Stimulated activated CD4-positive, alpha-beta T cell treated with anti-CD3 and anti-CD28 coated beads, Interleukin-4, amount 100 ng/mL, for 24 hours (primary cell): ENCODE measurements at regions not wholly inside any gene's neighbourhood (a gene's known extent, or its start where the extent isn't known, plus 50 kb on each side); places are given as distances from the start of the nearest gene placed in this dataset.

Experiments used
- DNase-seq: peaks from one replicate; pipeline ENCODE4 v3.0.0-alpha.2; 2020

DNA sequence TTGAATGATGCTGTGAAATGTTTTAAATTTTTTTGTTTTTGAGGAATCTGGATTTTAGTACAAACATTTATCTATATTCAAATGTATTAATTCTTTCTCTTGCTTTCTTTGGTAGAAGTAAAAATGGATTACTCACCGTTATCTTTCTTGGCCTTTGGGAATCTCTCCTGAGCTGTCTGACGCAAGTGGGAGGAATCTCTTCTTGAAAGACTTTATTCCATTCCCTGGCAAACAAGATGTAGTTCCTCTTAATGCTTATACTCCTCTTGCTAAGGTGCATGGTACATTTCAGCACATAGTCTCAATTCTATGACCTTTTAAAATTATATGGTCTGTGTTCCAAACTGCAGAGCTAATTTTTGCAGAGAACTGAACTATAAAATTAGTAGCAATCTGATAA, 246.2 kb upstream of the SLC10A2 start:
- no peak for DNase-seq

DNA sequence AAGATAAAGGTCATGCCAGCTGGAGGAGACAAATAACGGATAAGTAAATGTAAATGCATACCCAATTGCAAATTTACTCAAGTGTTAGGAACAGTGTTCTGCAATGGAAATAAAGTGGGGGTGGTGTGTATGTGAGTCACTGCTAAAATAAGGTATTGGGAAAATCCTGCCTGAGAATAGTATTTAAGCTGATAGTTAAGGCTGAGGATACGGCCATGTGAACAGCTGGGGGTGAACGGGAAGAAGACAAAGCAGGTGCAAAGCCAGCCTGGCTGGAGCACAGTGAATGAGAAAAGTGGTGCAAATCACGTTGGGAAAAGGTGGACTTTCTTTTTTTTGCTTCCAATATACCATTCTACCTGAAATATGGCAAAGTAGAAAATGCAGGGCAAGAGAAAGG, 242.4 kb upstream of the SLC10A2 start:
- no peak for DNase-seq

DNA sequence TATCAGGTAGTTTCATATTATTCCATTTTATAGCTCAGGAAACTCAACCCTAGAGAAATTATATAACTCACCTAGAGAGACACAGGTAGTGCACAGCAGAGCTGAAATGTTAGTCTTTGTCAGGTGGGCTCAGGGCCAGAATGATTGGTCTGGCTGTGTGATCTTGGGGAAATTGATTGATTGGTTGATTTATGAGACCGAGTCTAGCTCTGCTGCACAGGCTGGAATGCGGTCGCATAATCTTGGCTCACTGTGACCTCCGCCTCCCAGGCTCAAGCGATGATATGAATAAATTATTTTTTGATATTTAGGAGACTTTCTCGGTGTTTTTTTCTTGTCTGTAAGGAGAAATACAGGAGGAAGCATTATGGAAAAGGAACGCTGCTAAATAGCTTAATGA, 239.9 kb upstream of the SLC10A2 start:
- DNase-seq: no peak

DNA sequence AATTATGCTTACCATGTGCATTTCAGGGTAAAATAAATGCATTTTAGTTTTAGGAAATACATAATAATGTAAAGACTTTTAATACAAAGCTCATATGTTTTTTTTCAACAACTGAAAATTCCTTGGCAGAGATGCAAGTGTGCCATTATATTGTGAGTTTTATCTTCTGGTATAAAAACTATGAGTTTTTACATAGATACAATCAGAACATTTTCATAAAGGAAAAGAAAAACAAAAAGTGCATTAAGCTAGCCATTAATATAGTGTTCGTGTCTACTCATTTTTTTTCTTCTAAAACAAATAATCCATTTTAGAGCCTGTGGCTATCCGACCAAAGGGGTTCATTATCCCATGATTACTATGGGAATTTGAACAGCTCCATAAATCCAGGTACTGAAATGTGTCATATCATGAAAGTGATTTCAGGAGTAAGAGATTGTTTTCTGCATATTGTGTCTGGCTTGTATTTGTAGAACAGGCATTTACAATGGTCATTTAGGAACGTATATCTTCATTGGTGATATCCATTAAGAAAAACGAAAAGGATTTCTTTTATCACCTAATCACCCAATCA, 236.9 kb upstream of the SLC10A2 start:
- no peak for DNase-seq

DNA sequence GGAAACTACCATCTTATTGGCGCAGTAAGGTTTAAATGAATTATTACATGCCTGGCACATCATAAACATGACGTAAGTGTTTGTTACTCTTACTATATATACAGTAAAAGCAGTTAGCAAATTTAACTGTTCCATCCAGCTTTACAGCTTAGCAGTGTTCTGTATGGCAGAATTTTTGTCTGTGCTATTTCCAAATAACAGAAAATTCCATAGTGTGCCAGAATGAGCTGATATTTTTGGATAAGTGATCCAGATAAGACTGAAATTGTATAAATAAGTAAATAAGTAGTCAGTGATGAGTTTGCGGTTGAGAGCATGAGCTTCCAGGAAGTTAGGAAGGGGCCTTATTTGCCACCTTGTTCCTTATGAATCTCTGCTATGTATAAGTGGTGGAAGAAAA, 236.5 kb upstream of the SLC10A2 start:
- no peak for DNase-seq

DNA sequence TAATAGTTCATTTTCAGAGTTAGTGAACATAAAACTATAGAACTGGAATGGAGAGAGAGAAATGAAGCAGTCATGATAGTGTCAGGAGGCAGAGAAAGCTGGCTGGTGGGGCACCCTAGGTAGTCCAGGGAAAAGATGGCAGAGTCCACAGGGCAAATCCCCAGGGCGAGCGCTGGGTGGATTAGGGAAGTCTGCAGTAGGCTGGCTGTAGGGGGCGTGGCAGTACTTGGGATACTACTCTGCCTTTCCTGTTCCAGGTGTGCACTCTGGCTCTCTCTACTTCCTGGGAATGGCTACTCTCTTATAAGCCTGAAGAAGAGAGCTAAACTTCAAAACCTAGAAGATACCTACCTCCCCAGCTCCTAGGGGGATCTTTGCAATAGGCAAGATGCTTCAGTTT, 232.9 kb upstream of the SLC10A2 start:
- no peak for DNase-seq

DNA sequence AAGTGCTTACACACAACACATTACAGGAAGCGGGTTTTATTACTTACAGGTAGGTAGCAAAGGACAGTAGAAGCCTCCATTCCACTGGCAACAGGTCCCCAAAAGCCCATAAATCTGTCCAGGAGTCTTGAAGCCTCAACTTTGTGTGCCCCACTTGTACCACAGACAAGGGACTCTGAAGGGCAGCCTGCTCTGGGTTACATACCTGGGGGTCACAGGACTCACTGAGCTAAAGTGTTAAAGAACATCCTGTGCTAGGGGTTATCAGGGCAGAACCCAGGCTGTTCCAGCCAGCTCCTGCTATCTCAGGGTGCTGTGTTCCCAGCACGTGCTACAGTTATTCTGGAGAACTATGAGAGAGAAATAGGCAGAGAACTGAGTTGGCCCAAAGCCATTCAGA, 230.9 kb upstream of the SLC10A2 start:
- no peak for DNase-seq

DNA sequence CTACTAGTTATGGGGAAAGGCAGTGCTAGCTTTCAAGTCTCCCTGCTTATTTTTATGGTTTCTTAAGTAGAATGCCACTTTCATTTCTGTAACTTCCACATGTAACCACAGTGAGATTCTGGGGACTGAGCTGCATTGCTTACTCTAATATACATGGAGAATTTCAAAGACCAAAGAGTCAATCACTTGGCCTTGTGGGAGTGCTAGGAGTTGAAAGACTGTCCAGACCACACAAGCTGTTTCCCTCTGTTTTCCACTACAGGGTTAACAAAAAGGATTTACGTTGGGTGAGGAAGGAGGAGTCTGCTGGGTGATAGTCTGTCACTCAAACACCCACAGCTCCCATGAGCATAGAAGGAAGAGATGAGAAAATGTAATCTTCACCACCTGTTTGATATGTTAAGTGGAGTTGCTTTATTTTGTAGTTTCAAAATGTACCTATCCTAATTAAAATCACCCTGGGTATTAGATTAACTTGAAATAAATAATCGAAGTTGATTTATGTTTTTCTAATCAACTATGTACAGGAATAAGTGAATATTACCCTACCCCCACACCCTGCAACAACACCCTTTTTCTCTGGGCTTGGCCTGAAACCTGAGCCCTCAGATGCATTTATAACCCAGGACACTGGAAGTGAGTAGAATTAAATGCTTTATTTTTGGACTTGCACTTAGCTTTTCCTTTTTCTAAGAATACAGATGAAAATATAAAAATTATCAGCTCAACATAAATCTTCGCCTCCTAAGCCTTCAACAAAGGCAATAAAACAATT, 225.8 kb upstream of the SLC10A2 start:
- DNase-seq: no peak

DNA sequence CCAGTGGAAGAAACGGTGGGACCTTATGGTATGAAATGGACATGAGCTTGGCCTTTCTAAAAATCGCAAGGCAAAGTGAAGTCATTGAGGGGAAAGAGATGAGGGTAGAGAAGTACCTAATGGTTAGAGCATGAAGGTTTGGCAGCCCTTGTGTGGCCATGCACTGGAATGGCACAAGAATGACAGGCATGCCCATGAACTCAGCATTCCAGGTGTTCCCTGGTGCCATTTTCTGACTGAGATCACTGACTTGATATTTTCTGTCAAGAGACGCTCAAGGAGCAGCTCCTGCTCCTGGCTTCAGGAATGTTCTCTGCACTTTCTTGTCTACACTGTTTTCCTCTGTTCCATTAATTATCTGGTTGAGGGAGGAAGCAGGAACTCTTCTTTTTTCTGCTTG, 225.0 kb upstream of the SLC10A2 start:
- no peak for DNase-seq

DNA sequence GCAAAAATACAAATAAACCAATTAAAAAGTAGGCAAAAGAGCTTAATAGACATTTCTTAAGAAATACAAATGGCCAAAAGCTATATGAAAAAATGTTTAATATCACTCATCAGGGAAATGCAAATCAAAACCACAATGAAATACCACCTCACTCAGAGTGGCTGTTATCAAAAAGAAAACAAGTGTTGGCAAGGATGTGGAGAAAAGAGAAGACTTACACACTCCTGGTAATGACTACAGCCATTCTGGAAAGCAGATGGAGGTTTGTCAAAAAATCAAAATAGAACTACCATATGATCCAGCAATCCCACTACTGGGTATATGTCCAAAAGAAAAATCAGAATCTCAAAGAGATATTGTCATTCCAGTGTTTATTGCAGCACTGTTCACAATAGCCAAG, 223.5 kb upstream of the SLC10A2 start:
- DNase-seq: no peak

DNA sequence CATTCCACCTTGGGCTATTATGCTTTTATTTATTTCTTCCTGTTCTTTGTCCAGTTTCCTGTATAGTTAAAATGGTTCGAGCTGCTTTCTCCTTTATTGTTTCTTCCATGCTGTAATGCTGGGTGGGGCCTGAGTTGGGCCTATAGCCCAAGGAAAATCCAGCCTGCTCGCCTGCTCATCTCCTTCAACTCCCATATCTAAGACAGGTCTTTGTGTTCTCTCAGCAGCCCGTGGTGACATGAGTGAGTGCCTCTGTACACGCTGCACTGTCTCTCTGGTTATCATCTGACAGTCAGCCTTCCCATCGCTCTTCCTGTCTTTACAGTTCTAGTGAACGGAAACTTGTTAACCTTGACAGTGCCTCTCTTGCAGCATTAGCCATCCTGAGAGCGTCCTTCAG, 221.9 kb upstream of the SLC10A2 start:
- no peak for DNase-seq

DNA sequence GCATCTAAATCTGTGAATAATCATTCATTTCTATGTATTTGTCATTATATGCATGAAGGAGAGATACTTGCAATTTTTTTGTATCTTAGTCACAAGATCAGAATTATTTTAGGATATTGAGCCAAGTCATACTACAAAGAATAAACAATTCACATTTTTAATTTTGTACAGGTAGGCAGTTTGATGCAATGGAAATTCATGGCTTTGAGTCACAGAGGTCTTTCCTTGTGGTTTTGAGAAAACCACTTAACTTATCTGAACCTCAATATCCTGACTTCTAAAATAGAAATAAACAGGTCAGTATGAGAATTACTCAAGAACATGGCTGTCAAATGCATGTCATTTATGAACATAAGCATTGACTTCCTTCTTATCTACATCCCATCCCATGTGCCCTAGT, 221.4 kb upstream of the SLC10A2 start:
- no peak for DNase-seq

DNA sequence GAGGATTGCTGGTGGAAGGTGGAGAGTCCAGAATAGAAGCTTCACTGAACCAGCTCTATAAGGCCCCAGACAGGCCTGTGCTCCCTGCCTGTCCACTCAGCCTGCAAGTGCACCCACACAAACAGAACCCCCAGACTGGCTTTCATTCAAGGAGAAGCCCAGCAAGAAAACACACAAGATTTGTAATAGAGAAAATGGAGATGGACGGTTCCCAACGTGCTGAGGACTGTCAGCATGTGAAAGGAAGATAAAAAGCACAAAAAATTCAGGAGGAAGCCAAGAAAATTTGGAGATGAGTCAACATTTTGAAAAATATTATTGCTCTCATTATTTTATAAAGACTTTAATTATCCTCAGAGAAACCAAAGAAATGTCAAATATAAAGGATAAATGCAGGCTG, 218.2 kb upstream of the SLC10A2 start:
- DNase-seq: no peak

DNA sequence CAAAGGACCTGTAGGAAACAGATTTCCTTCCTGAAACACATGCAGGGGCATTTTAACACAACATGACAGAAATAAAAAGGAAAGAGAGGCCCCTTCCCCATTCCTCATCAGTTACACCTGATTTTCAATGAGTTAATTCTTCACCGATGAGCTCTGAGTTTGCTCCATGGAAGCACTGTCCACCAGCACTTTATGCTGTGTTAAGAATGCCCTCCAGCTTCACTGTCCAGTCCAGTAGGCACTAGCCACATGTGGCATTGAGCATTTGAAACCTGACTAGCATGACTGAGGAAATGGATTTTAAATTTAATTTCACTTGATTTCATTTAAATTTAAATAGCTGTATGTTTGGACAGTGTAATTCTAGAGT, 217.2 kb upstream of the SLC10A2 start:
- DNase-seq: no peak

DNA sequence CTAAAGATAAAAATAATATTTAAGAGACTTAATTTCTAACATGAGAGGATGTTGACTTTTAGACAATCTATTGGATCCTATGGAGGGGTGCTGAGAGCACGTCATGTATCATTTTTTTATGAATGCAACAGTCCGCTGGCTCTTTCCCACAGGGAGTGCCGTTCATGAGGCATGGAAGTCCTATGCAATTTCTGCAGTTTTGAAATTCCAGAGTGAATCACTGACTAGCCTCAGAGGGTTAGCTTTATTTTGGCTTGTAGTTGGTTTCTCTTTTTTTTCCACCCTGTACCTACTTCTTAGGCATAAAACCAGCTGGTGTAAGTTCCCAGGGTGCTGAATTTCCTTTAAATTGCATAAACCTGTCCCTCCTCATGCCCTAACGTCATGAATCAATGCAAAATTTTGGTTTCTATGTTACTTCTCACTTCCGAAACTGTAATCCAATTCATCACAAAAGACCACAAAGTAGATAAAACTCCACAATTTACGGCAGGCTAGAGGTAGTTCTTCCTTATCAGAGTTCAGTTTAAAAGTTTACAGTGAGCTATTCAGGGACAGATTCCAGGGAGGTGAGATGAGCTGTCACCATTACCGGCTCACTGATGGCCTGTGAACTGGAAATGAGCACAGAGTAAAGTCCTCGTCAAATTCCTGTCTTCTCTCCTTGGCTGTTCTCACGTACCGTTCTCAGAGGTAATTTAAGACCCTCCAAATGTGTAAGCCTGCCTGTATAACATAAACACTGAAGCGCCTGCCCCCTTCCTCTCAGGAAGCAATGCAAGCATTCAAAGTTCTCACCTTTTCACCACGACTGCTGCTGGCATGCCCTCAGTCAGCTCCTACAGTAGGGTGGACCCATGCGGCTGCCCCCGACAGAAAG, 216.6 kb upstream of the SLC10A2 start:
- no peak for DNase-seq

DNA sequence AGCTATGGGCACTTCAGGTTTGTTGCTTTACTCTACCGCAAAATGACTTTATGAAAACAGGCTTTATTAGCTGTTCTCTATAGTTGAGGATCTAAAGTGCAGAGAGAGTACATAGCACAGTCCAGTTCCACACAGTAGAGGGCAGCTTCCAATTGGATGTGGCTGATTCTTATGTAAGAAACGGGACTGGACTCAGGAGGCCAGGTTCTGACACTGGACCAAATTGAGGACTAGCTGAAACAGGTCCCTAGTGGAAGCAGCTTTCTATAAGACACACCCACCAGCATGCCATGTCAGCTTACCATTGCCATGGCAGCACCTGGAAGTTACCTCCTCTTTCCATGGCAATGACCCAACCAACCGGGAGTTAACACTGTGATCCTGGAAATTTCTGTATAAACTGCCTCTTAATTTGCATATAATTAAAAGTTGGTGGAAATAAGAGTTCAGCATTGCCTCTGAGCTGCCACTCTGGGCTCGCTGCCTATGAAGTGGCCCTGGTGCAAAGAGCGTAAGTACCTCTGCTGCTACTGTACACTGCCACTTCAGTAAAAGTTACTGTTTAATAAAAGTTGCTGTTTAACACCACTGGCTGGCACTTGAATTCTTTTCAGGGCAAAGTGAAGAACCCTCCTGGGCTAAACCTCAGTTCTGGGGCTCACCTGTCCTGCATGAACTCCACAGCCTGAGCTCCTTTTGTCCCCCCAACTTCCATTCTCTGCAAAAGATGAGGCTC, 211.9 kb upstream of the SLC10A2 start:
- no peak for DNase-seq

DNA sequence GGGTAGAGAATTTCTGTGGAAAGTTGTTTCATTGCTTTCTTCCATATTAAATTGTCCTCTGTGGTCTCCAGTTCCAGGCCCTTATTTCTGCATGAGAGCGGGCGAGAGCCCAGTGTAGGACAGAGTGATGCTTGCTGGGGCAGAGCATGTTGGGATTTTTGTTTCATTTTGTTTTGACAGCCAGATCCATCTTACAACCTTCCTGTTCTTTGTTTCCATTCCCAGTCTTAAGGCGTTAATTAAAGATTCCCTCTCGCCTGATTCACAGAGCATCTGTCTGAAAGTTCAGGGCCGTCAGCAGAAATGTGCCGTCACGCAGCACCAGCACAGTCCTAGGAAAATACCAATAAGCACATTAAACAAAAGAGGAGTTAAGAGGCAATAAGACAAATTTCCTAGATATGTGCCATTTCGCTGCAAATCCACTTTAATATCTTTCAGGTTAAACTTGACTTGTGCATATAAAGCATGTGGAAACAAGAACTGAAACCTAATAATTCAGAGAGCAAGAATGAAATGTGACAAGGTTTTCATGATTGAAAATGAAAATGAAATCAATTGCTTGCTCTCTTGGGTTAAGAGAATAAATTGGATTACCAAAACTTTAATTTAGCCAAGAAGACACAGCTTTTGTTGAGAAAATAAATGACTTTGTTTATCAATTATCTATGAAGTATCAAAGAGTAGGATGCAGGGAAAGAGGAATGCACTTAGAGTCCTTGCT, 210.7 kb upstream of the SLC10A2 start:
- DNase-seq: no peak

DNA sequence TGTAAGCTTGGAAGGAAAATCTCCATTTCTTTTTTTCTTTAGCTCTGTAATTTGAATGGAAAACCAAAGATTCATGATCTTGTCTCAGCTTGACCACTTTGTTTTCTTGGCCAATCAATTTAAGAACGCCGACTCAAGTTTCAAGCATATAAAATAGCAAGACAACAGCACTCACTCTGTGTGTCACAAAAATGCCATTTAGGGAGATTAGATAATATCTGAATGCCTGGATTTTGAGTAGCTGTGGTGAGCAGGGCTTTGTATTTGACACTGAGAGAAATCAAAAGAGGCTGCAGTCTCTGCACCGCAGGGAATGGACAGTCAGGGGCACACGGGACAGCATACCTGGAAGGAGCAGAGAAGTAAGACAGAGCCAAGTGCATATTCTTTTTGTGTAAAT, 209.5 kb upstream of the SLC10A2 start:
- DNase-seq: no peak

DNA sequence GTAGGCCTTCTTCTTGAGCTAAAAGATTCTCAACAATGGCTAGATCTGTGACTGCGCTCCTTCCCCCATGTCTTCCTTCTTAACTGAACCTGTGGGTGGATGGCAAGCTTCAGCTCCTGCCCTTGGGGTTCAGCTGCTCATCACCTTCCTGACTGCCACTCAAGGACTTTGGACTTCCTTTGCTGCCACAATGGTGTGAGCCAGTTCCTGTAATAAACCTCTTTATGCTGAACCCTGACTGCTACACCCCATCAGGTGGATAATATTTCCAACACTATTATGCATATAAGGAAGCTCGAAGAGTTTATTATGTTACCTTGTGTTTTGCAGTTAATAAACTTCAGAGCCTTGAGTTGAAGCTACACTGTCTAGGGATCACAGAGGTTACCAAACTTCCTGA, 208.9 kb upstream of the SLC10A2 start:
- no peak for DNase-seq

DNA sequence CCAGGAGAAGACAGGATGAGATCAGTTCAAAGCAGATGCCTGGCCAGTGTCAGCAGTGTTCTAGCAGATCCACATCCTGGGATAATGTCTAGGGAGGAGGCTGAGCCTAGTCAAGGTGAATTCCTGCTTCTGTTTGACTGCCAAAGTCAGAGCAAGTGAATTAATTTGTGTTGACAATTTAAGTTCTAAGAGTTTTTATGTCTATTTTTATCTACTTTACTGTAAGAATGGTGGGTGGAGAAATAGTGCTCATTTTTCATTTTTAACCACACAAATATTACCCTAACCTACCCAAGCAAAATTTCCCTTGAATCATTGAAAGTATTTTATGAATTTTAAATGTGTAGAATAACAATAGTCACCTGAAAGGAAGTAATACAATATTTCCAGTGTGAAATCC, 207.6 kb upstream of the SLC10A2 start:
- no peak for DNase-seq

DNA sequence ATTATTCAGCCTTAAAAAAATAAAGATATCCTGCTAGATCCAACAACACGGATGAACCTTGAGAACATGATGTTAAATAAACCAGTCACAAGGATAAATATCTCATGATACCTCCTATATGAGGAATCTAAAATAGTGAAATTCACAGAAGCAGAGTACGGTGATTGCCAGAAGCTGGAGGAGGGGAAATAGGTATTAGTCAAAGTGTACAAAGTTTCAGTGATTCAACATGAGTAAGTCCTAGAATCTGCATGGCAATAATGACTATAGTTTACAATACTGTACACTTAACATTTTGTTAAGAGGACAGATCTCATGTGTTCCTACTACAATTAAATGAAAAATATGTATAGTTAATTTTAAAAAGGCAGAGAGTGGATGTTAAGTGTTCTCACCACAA, 206.6 kb upstream of the SLC10A2 start:
- DNase-seq: no peak

DNA sequence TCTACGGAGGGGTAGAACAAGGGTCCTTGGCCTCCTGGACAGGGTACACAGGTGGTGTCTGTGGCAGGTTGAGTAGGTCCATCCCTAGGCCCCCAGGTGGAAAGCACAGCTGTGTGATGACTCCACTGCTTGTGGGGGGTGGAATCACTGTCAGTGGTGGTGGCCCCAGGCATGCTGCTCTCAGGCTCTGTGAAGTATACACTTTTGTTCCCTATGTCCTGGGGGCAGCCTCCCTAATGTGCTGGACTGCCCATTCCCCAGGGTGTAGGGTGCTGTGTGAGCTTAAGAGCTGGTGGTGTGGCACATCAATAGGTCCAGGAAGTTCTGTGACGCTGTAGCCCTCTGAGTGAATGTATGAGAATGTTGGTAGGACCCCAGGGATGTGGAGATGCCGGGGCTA, 197.2 kb upstream of the SLC10A2 start:
- no peak for DNase-seq
